Fibroblast of villous mesenchyme (primary cell): ENCODE measurements at regions not wholly inside any gene's neighbourhood (a gene's known extent, or its start where the extent isn't known, plus 50 kb on each side); places are given as distances from the start of the nearest gene placed in this dataset.

Experiments used
- DNase-seq: peaks from one replicate; pipeline ENCODE4 v3.0.0-alpha.2; 2010; ENCODE audit warnings: low read depth
- H3K4me3 ChIP-seq: 2 replicates; pipeline ENCODE4 v1.5.1; 2011; ENCODE audit warnings: low read depth, mild to moderate bottlenecking, low read length
- TF ChIP-seq, protein P1 (sequence below): IDR thresholded peaks from 2 replicates; pipeline ENCODE4 v1.5.1; 2012; ENCODE audit warnings: low read depth, mild to moderate bottlenecking, low read length; ENCODE audit not compliant: insufficient read depth

DNA sequence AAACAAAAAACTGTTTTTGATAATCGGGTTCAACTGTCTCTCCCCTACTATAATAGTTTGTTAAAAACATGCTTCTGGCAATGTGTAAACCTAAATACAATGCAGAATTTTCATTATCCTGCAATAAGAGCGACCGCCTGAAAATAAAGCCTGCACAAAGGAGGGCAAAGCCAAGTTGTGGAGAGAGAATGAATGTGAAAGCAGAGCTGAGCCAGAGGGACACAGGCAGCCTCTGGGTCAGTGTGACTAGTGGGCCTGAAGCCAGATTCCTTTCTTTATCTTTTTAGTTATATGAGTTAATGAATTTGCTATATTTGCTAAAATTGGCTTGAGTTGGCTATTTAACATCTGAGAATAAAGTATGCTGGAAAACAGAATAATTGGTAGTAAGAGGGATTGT is 615.2 kb downstream of the PLA2G4A start:
- H3K4me3 ChIP-seq: no peak overlapping the region
- TF ChIP-seq, protein P1, sequence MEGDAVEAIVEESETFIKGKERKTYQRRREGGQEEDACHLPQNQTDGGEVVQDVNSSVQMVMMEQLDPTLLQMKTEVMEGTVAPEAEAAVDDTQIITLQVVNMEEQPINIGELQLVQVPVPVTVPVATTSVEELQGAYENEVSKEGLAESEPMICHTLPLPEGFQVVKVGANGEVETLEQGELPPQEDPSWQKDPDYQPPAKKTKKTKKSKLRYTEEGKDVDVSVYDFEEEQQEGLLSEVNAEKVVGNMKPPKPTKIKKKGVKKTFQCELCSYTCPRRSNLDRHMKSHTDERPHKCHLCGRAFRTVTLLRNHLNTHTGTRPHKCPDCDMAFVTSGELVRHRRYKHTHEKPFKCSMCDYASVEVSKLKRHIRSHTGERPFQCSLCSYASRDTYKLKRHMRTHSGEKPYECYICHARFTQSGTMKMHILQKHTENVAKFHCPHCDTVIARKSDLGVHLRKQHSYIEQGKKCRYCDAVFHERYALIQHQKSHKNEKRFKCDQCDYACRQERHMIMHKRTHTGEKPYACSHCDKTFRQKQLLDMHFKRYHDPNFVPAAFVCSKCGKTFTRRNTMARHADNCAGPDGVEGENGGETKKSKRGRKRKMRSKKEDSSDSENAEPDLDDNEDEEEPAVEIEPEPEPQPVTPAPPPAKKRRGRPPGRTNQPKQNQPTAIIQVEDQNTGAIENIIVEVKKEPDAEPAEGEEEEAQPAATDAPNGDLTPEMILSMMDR: no peak
- no peak for DNase-seq

DNA sequence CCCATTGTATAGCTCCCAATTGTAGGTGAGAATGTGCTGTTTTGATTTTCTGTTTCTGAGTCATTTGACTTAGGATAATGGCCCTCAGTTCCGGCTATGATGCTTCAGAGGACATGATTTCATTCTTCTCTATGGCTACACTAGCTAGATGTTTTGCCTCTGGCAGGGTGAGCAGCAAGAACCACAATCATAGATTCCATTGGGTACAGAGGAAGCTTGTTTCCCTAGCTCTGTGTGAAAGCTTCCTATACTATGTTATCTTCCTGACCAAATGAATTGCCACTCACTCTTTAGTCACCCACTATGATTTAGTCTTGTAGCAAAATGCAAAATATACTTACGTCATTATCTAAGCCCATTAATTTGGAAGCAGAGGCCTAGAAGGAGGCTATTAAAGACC is 616.3 kb downstream of the PLA2G4A start:
- H3K4me3 ChIP-seq: no peak overlapping the region
- TF ChIP-seq, protein P1: no peak
- DNase-seq: no peak

DNA sequence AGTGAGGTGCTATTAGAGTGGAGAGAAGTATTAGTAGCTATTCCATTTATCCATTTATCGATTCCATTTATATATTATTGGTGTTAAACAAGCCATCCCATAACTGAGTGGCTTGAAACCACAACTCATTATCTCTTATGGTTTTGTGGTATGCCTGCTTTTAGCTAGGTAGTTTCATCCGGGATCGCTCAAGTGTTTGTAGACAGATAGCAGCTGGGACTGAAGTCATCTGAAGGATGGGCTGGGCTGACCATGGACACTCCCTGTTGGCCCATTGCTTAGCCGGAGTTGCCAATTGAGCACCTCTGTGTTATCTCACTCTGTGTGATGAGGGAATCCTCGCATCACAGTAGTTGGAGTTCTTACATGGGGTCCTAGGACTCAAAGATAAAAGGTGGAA is 622.5 kb downstream of the PLA2G4A start:
- DNase-seq: no peak
- no peak overlapping the region for H3K4me3 ChIP-seq
- TF ChIP-seq, protein P1: no peak

DNA sequence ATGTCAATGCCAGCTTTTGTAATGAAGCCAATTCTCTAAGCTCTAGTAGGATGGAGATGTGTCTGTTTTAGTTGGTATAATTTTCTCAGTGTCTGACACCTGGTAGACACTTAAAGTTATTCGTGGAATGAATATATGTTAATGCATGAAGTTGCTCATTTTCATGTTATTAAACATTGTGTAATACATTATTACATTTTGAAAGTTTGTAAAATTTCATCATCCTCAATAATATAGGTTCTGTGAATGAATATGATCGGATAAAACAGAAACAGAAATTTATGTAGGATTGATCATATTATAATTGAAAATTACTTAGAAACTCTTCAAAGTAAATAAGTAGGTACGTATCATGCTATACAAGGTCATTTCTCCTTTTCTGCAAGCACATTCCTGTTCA is 625.3 kb downstream of the PLA2G4A start:
- no peak for DNase-seq
- H3K4me3 ChIP-seq: no peak overlapping the region
- TF ChIP-seq, protein P1: no peak

DNA sequence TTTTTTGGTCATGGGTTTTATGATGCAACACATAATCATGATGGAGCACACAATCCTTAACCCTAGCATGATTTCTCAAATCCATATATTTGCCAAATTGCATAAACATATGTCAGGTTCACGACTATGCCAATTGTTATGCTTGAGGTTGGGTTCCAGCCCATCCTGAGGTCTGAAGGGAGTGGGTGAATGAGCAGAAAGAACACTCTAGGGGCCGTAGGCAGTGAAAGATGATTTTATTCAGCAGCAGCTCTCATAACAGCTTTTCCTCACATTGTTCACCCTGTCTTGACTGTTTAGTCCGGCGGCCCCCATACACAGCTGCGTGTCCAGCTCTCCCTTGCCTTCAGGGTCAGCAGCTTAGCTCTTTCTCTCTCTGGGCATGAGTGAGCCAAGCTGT is 627.7 kb downstream of the PLA2G4A start:
- TF ChIP-seq, protein P1: no peak
- DNase-seq: no peak
- H3K4me3 ChIP-seq: no peak overlapping the region

DNA sequence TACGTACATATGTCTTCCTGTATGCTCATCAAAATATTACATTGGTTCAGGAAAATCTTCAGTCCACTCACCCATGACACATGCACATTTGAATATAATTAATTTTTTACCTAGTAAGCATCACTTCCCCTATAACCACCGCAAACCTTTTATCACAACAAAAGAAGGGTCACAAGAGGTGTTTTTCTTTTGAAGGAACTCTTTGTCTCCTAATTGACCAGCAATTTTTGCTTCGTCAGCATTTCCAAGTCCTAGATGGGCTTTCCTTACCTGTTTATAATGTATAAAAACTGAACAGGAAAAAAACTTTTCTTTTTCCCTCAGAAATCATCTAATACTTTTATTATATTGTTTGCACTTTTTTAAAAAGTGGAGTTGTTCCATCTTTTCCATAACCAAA is 631.3 kb downstream of the PLA2G4A start:
- TF ChIP-seq, protein P1: no peak
- no peak for DNase-seq
- H3K4me3 ChIP-seq: no peak overlapping the region

DNA sequence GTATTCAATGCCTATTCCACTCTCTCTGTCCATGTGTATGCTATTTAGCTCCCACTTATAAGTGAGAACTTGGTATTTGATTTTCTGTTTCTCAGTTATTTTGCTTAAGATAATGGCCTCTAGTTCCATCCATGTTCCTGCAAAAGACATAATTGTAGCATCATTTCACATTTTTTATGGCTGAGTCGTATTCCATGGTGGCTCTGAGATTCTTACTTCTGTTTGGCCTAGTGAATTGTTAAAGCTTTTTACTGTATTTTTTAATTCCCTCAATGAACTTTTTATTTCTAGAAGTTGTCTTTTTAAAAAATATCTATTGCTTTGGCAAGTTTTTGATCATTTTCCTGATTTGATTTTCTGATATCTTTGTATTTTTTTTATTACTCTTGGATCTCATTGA is 635.6 kb downstream of the PLA2G4A start:
- H3K4me3 ChIP-seq: no peak overlapping the region
- DNase-seq: no peak
- TF ChIP-seq, protein P1: no peak
